ENCODE measurements at regions not wholly inside any gene's neighbourhood (a gene's known extent, or its start where the extent isn't known, plus 50 kb on each side); places are given as distances from the start of the nearest gene placed in this dataset.
"Not testable (repeated sequence)": the region's sequence is repeated elsewhere in the genome, so short reads cannot be mapped to it uniquely, and the experiment has no call there.

GRCh38 chr17:27049104-27049784 lies 244.7 kb upstream of the WSB1 start:
- DNase-seq (ENCODE audit: low spot score in 2 of 2) (no peak), FAIRE-seq (no peak)

- FAIRE-seq (no peak), DNase-seq (ENCODE audit: low spot score in 2 of 2) (no peak)
Measured at GRCh38 chr17:27065588-27065987, 228.3 kb upstream of the WSB1 start.

- DNase-seq (ENCODE audit: low spot score in 2 of 2): no peak
- no peak for FAIRE-seq
Measured at GRCh38 chr17:27066315-27066714, 227.6 kb upstream of the WSB1 start.

- FAIRE-seq (no peak), DNase-seq (ENCODE audit: low spot score in 2 of 2) (no peak)
Measured at GRCh38 chr17:27069842-27070508, 223.9 kb upstream of the WSB1 start.

GRCh38 chr17:27070836-27071235 lies 223.1 kb upstream of the WSB1 start:
- DNase-seq (ENCODE audit: low spot score in 2 of 2) (no peak), FAIRE-seq (no peak)

- FAIRE-seq: no peak
- DNase-seq (ENCODE audit: low spot score in 2 of 2): no peak
Measured at GRCh38 chr17:27072885-27073284, 221.0 kb upstream of the WSB1 start.

- FAIRE-seq (no peak), DNase-seq (ENCODE audit: low spot score in 2 of 2) (no peak)
Measured at GRCh38 chr17:27076814-27077213, 217.1 kb upstream of the WSB1 start.

GRCh38 chr17:27078296-27078695 lies 215.6 kb upstream of the WSB1 start:
- no peak for FAIRE-seq

GRCh38 chr17:27079660-27080059 lies 214.3 kb upstream of the WSB1 start:
- no peak for FAIRE-seq
- DNase-seq (ENCODE audit: low spot score in 2 of 2): no peak

More at GRCh38 chr17:27078296-27078695, 215.6 kb upstream of the WSB1 start:
- no peak for DNase-seq (ENCODE audit: low spot score in 2 of 2)

GRCh38 chr17:27081002-27081638 lies 212.8 kb upstream of the WSB1 start:
- DNase-seq (ENCODE audit: low spot score in 2 of 2): no peak
- no peak for FAIRE-seq

- DNase-seq (ENCODE audit: low spot score in 2 of 2) (no peak), FAIRE-seq (no peak)
Measured at GRCh38 chr17:27082023-27082774, 211.7 kb upstream of the WSB1 start.

GRCh38 chr17:27082775-27083154 lies 211.1 kb upstream of the WSB1 start:
- no peak for DNase-seq (ENCODE audit: low spot score in 2 of 2)
- no peak for FAIRE-seq

GRCh38 chr17:27083408-27084185 lies 210.3 kb upstream of the WSB1 start:
- FAIRE-seq: no peak

GRCh38 chr17:27085517-27085916 lies 208.4 kb upstream of the WSB1 start:
- FAIRE-seq: no peak

More at GRCh38 chr17:27083408-27084185, 210.3 kb upstream of the WSB1 start:
- DNase-seq (ENCODE audit: low spot score in 2 of 2): no peak

GRCh38 chr17:27086526-27086925 lies 207.4 kb upstream of the WSB1 start:
- FAIRE-seq (no peak), DNase-seq (ENCODE audit: low spot score in 2 of 2) (no peak)

More at GRCh38 chr17:27085517-27085916, 208.4 kb upstream of the WSB1 start:
- no peak for DNase-seq (ENCODE audit: low spot score in 2 of 2)

GRCh38 chr17:27087935-27088766 lies 205.8 kb upstream of the WSB1 start:
- no peak for FAIRE-seq

GRCh38 chr17:27088767-27089078 lies 205.2 kb upstream of the WSB1 start:
- FAIRE-seq (no peak), DNase-seq (ENCODE audit: low spot score in 2 of 2) (no peak)

More at GRCh38 chr17:27087935-27088766, 205.8 kb upstream of the WSB1 start:
- DNase-seq (ENCODE audit: low spot score in 2 of 2): no peak

- not testable (repeated sequence) for FAIRE-seq; DNase-seq (ENCODE audit: low spot score in 2 of 2)
Measured at GRCh38 chr17:27089079-27089928, 204.6 kb upstream of the WSB1 start.

- FAIRE-seq (no peak), DNase-seq (ENCODE audit: low spot score in 2 of 2) (no peak)
Measured at GRCh38 chr17:27089929-27090247, 204.0 kb upstream of the WSB1 start.

Measured in frontal cortex (tissue), 3 donors.